Lung (tissue), 9 donors: ENCODE measurements at regions not wholly inside any gene's neighbourhood (a gene's known extent, or its start where the extent isn't known, plus 50 kb on each side); places are given as distances from the start of the nearest gene placed in this dataset.
"Not testable (repeated sequence)": the region's sequence is repeated elsewhere in the genome, so short reads cannot be mapped to it uniquely, and the experiment has no call there.

Experiments used
- ATAC-seq: fragments of 200-7000 bp; cut with Tn5 transposase; one replicate; pipeline ENCODE4 v1.9.1; 2020; ENCODE audit warnings: moderate number of reproducible peaks; ENCODE audit not compliant: insufficient read depth, low FRiP score
- DNase-seq, 3 donors: peaks; one replicate each; pipeline ENCODE4 v3.0.0-alpha.2; 2013 to 2017
- H3K27ac ChIP-seq, 2 donors: one replicate each; pipeline ENCODE4 v1.5.1; 2013; ENCODE audit warnings: mild to moderate bottlenecking in 2 of 2, moderate library complexity in 2 of 2, control low read depth in 1 of 2, inconsistent platforms in 1 of 2, low read depth in 1 of 2, low read length in 1 of 2
- H3K27me3 ChIP-seq, 3 donors: one replicate each; pipeline ENCODE4 v1.5.1; 2013; ENCODE audit warnings: low read length in 2 of 3; ENCODE audit not compliant: control insufficient read depth in 3 of 3, insufficient read depth in 3 of 3
- H3K36me3 ChIP-seq, 4 donors: one replicate each; pipeline ENCODE4 v1.5.1; 2013; ENCODE audit warnings: low read length in 4 of 4, mild to moderate bottlenecking in 1 of 4, moderate library complexity in 1 of 4; ENCODE audit not compliant: control insufficient read depth in 4 of 4, insufficient read depth in 4 of 4
- H3K4me1 ChIP-seq, 5 donors: one replicate each; pipeline ENCODE4 v1.5.1; 2013; ENCODE audit warnings: low read length in 5 of 5, mild to moderate bottlenecking in 2 of 5, moderate library complexity in 1 of 5; ENCODE audit not compliant: control insufficient read depth in 5 of 5, insufficient read depth in 5 of 5
- H3K4me3 ChIP-seq: one replicate; pipeline ENCODE4 v1.5.1; 2013; ENCODE audit warnings: mild to moderate bottlenecking, control low read depth, moderate library complexity
- H3K9ac ChIP-seq, 2 donors: one replicate each; pipeline ENCODE4 v1.5.1; 2013; ENCODE audit warnings: low read length in 2 of 2, control low read depth in 1 of 2; ENCODE audit not compliant: insufficient read depth in 1 of 2
- H3K9me3 ChIP-seq, 4 donors: one replicate each; pipeline ENCODE4 v1.5.1; 2013; ENCODE audit warnings: low read length in 3 of 4, mild to moderate bottlenecking in 1 of 4, moderate library complexity in 1 of 4; ENCODE audit not compliant: control insufficient read depth in 4 of 4, insufficient read depth in 3 of 4
- WGBS, 2 donors: extraction: QIAGEN DNeasy Blood & Tissue Kit; methylation state at CpG; one replicate each; pipeline ENCODE4 v1.1.7; 2013; 5-methylcytosine and 5-hydroxymethylcytosine counted together
- donor health status: Bipolar disorder and iron deficiency.
- donor health status: healthy.
- donor health status: DM: yes; HTN: yes; CAD: no.

DNA sequence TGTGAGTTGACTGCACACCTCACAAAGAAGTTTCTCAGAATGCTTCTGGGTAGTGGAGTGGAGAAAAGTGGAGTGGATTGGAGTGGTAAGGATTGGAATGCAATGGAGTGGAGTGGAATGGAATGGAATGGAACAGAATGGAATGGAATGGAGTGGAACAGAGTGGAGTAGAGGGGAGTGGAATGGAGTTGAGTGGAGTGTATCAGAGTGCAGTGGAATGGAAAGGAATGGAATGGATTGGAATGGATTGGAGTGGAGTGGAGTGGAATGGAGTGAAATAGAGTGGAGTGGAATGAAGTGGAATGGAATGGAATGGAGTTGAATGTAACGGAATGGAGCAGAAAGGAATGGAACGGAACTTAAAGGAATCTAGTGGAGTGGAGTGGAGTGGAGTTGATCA lies 5194.2 kb upstream of the TPTE start:
- H3K27me3 ChIP-seq, H3K9ac ChIP-seq, H3K36me3 ChIP-seq, H3K27ac ChIP-seq, H3K4me1 ChIP-seq, DNase-seq, H3K9me3 ChIP-seq, H3K4me3 ChIP-seq: not testable (repeated sequence)
- WGBS, 2 donors: no CpG with 5 or more reads among the region's 2 CpGs
- ATAC-seq: peak; percentile 58

DNA sequence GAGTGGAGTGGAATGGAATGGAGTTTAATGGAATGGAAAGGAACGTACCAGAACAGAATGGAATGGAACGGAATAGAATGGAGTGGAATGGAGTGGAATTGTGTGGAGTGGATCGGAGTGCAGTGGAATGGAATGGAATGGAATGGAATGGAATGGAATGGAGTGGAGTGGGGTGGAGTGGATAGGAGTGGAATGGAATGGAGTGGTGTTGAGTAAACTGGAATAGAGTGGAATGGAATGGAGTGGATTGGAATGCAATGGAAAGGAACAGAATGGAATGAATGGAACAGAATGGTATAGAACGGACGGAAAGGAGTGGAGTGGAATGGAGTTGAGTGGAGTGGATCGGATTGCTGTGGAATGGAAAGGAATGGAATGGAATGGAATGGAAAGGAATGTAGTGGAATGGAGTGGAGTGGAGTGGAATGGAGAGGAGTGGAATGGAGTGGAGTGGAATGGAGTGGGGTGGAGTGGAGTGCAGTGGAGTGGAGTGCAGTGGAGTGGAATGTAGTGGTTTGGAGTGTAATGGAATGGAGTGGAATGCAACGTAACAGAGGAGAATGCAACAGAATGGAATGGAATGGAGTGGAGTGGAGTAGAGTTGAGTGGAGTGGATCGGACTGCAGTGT lies 5192.0 kb upstream of the TPTE start:
- H3K9me3 ChIP-seq, DNase-seq, H3K27me3 ChIP-seq, H3K27ac ChIP-seq, ATAC-seq, H3K4me1 ChIP-seq, H3K36me3 ChIP-seq, H3K4me3 ChIP-seq, H3K9ac ChIP-seq: not testable (repeated sequence)
- WGBS, 2 donors: 77 to 80% methylated on average over 2 to 5 of the region's 8 CpGs

DNA sequence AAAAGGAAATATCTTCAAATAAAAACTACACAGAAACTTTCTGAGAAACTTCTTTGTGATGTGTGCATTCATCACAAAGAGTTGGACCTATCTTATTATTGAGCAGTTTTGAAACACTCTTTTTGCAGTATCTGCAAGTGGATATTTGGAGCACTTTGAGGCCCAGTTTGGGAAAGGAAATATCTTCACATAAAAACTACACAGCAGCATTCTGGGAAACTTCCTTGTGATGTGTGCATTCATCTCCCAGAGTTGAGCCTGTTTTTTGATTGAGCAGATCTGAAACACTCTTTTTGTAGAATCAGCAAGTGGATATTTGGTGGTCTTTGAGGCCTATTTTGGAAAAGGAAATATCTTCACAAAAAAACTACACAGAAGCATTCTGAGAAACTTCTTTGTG lies 5163.5 kb upstream of the TPTE start:
- not testable (repeated sequence) for H3K4me3 ChIP-seq, H3K36me3 ChIP-seq, H3K9me3 ChIP-seq, H3K9ac ChIP-seq, ATAC-seq, H3K4me1 ChIP-seq, H3K27me3 ChIP-seq, H3K27ac ChIP-seq
- DNase-seq: peak in 1 of 3 donors; percentile 1
